Sciatic nerve (tissue), 2 donors: ENCODE measurements at regions not wholly inside any gene's neighbourhood (a gene's known extent, or its start where the extent isn't known, plus 50 kb on each side); places are given as distances from the start of the nearest gene placed in this dataset.
"Not testable (repeated sequence)": the region's sequence is repeated elsewhere in the genome, so short reads cannot be mapped to it uniquely, and the experiment has no call there.

Source experiments
- ATAC-seq: fragments of 200-7000 bp; cut with Tn5 transposase; one replicate; pipeline ENCODE4 v1.9.1; 2020; ENCODE audit warnings: mild to moderate bottlenecking, moderate library complexity
- DNase-seq: peaks from one replicate; pipeline ENCODE4 v3.0.0-alpha.2; 2020; ENCODE audit warnings: low spot score
- intact Hi-C: fragments of 100-400 bp; cut with DNase I; formaldehyde crosslinking; loops from one replicate; pipeline ENCODE4 v1.14.2; 2022
- donor health status: DM: no; HTN: no; CAD: no.
- donor health status: DM: no; HTN: no; CAD: no.

GRCh38 chr13:111437856-111438547 lies 117.6 kb downstream of the TEX29 start:
- DNase-seq (no peak), ATAC-seq (no peak)
- intact Hi-C loops: no loop called here

GRCh38 chr13:111440492-111440891 lies 120.0 kb downstream of the TEX29 start:
- DNase-seq, ATAC-seq, intact Hi-C loops: not testable (repeated sequence)

- DNase-seq: no peak
- intact Hi-C loops: no loop called here
- ATAC-seq: no peak
These were observed 123.5 kb downstream of the TEX29 start for GRCh38 chr13:111443981-111444380.

- DNase-seq: no peak
- intact Hi-C loops: no loop called here
- no peak for ATAC-seq
These were observed 128.1 kb downstream of the TEX29 start for GRCh38 chr13:111448504-111448903.

- ATAC-seq (peak; percentile 84), DNase-seq (no peak)
- intact Hi-C loops: no loop called here
These were observed 128.6 kb downstream of the TEX29 start for GRCh38 chr13:111449041-111449440.

GRCh38 chr13:111451402-111451801 lies 131.0 kb downstream of the TEX29 start:
- intact Hi-C loops: no loop called here
- ATAC-seq (no peak), DNase-seq (no peak)

GRCh38 chr13:111456452-111457230 lies 136.2 kb downstream of the TEX29 start:
- intact Hi-C loops: no loop called here
- no peak for DNase-seq
- ATAC-seq: no peak

GRCh38 chr13:111458001-111458531 lies 137.6 kb downstream of the TEX29 start:
- ATAC-seq: no peak
- no peak for DNase-seq
- intact Hi-C loops: no loop called here

GRCh38 chr13:111458739-111459138 lies 138.3 kb downstream of the TEX29 start:
- ATAC-seq (peak; percentile 33), DNase-seq (no peak)
- intact Hi-C loops: no loop called here

GRCh38 chr13:111459803-111460547 lies 139.5 kb downstream of the TEX29 start:
- intact Hi-C loops: no loop called here
- no peak for DNase-seq

GRCh38 chr13:111460548-111461444 lies 140.4 kb downstream of the TEX29 start:
- intact Hi-C loops: no loop called here
- DNase-seq: no peak
- ATAC-seq: peak; percentile 80

More at GRCh38 chr13:111459803-111460547, 139.5 kb downstream of the TEX29 start:
- no peak for ATAC-seq

- no peak for ATAC-seq
These were observed 141.2 kb downstream of the TEX29 start for GRCh38 chr13:111461445-111462149.

GRCh38 chr13:111462221-111462764 lies 141.9 kb downstream of the TEX29 start:
- intact Hi-C loops: no loop called here
- no peak for ATAC-seq
- no peak for DNase-seq

More at GRCh38 chr13:111461445-111462149, 141.2 kb downstream of the TEX29 start:
- DNase-seq: no peak
- intact Hi-C loops: no loop called here

- ATAC-seq (no peak), DNase-seq (no peak)
- intact Hi-C loops: no loop called here
These were observed 142.5 kb downstream of the TEX29 start for GRCh38 chr13:111462944-111463343.

GRCh38 chr13:111467111-111467890 lies 146.9 kb downstream of the TEX29 start:
- ATAC-seq (no peak), DNase-seq (no peak)
- intact Hi-C loops: no loop called here

GRCh38 chr13:111468037-111468959 lies 147.9 kb downstream of the TEX29 start:
- DNase-seq (no peak), ATAC-seq (no peak)
- intact Hi-C loops: no loop called here
